K562 (cell line): ENCODE measurements at regions not wholly inside any gene's neighbourhood (a gene's known extent, or its start where the extent isn't known, plus 50 kb on each side); places are given as distances from the start of the nearest gene placed in this dataset.

Experiments used
- ATAC-seq: fragments of 200-7000 bp; cut with Tn5 transposase; 3 replicates; pipeline ENCODE4 v1.9.1; 2020; ENCODE audit warnings: moderate library complexity
- BruUV-seq: library from RNA; stranded (reverse); fragments of 400-500 nt; replicated peaks from 2 replicates; lab custom pipeline; 2021; lab: Mats Ljungman, UMichigan
- CTCF ChIA-PET: fragments of 300-600 bp; formaldehyde crosslinking; extraction: SDS; loops from one replicate; lab custom pipeline; 2021; ENCODE audit warnings: low intra/inter-chr PET ratio; lab: Yijun Ruan, JAX
- POLR2A ChIA-PET: fragments of 300-600, 350-650 bp; sonication (Branson Sonifier 250); formaldehyde crosslinking; extraction: SDS; loops from one replicate; lab custom pipeline; 2021; ENCODE audit warnings: antibody characterized with exemption, inconsistent platforms; lab: Yijun Ruan, JAX
- DNase-seq, 4 experiments: peaks; one replicate each; pipeline versions ENCODE4 v3.0.0 to v3.0.0-alpha.2; 2011 to 2018; ENCODE audit warnings: low spot score in 3 of 4, mixed read lengths in 3 of 4; ENCODE audit errors: extremely low read depth in 1 of 4
- FAIRE-seq: peaks from 2 replicates; lab custom pipeline; 2011; peaks lifted over from hg19 to GRCh38; lab: Jason Lieb, UNC
- H2AFZ ChIP-seq: 2 replicates; pipeline ENCODE4 v1.6.0; 2011; ENCODE audit warnings: low read depth, low read length, control low read depth, inconsistent platforms
- H3K27ac ChIP-seq: fragments of 200-600 bp; 3 replicates; pipeline ENCODE4 v1.8.0; 2011; ENCODE audit warnings: low read depth, mild to moderate bottlenecking, control low read depth, inconsistent platforms, low read length, moderate library complexity, mixed read lengths; ENCODE audit errors: extremely low read depth
- H3K27me3 ChIP-seq, 2 experiments: fragments of 300-600 bp in 1 of 2; 2 replicates in 1 of 2; 3 replicates in 1 of 2; pipeline versions ENCODE4 v1.6.0 to v1.8.0; 2011; ENCODE audit warnings: inconsistent platforms in 2 of 2, low read length in 2 of 2, mild to moderate bottlenecking in 1 of 2, mixed read lengths in 1 of 2, moderate library complexity in 1 of 2; ENCODE audit not compliant: control insufficient read depth in 2 of 2, insufficient read depth in 2 of 2
- H3K36me3 ChIP-seq: fragments of 300-600 bp; 3 replicates; pipeline ENCODE4 v1.8.0; 2011; ENCODE audit warnings: mild to moderate bottlenecking, low read length, inconsistent platforms; ENCODE audit not compliant: control insufficient read depth, insufficient read depth
- H3K4me1 ChIP-seq, 2 experiments: fragments of 200-600 bp in 1 of 2; replicated peaks in 1 of 2; 2 replicates in 1 of 2; 3 replicates in 1 of 2; pipeline versions ENCODE4 v1.5.1 to v1.8.0; 2011; ENCODE audit warnings: inconsistent platforms in 2 of 2, low read length in 2 of 2, mild to moderate bottlenecking in 1 of 2, mixed read lengths in 1 of 2, moderate library complexity in 1 of 2; ENCODE audit not compliant: control insufficient read depth in 2 of 2, insufficient read depth in 2 of 2
- H3K4me2 ChIP-seq: 2 replicates; pipeline ENCODE4 v1.6.1; 2011; ENCODE audit warnings: low read length, control low read depth, inconsistent platforms, mixed read lengths; ENCODE audit not compliant: insufficient read depth
- H3K4me3 ChIP-seq: fragments of 200-600 bp; sonication (generic), shearing (Covaris generic); 2 replicates; pipeline ENCODE4 v1.5.1; 2016; ENCODE audit warnings: control low read depth, inconsistent platforms
- H3K79me2 ChIP-seq: fragments of 200-600 bp; 3 replicates; pipeline ENCODE4 v1.8.0; 2011; ENCODE audit warnings: low read length, inconsistent platforms; ENCODE audit not compliant: control insufficient read depth, insufficient read depth
- H3K9ac ChIP-seq, 2 experiments: 2 replicates each; pipeline versions ENCODE4 v1.6.0 to v1.6.1; 2011; ENCODE audit warnings: low read depth in 2 of 2, low read length in 2 of 2, control low read depth in 1 of 2, inconsistent platforms in 1 of 2, mild to moderate bottlenecking in 1 of 2, mixed read lengths in 1 of 2; ENCODE audit not compliant: insufficient read depth in 1 of 2
- H3K9me1 ChIP-seq: one replicate; pipeline ENCODE4 v1.6.0; 2011; ENCODE audit warnings: inconsistent platforms, mild to moderate bottlenecking, low read length, moderate library complexity; ENCODE audit not compliant: control insufficient read depth, insufficient read depth
- H3K9me3 ChIP-seq: replicated peaks from 2 replicates; pipeline ENCODE4 v1.5.1; 2011; ENCODE audit warnings: low read depth, low read length, inconsistent platforms; ENCODE audit not compliant: control insufficient read depth, insufficient read depth
- H4K20me1 ChIP-seq: replicated peaks from 2 replicates; pipeline ENCODE4 v1.6.1; 2011; ENCODE audit warnings: low read length, inconsistent platforms, mixed read lengths; ENCODE audit not compliant: control insufficient read depth, insufficient read depth
- HBP1 ChIP-seq: fragments of 450-650 bp; formaldehyde crosslinking; IDR thresholded peaks from 2 replicates; pipeline ENCODE4 v1.4.0; 2022; ENCODE audit warnings: missing genetic modification characterization
- SMAD4 ChIP-seq: fragments of 250-450 bp; sonication (Bioruptor Pico); conservative IDR thresholded peaks from 2 replicates; pipeline ENCODE4 v1.8.0; 2021; ENCODE audit warnings: inconsistent platforms, mild to moderate bottlenecking, moderate library complexity
- SP2 ChIP-seq: IDR thresholded peaks from 2 replicates; pipeline ENCODE4 v1.6.1; 2011; ENCODE audit warnings: mild to moderate bottlenecking, low read depth, low read length, moderate library complexity; ENCODE audit not compliant: poor library complexity, severe bottlenecking; ENCODE audit errors: extremely low read depth
- ZNF175 ChIP-seq: fragments of 200-800 bp; sonication (Bioruptor generic); IDR thresholded peaks from 2 replicates; pipeline ENCODE4 v1.6.1; 2016; ENCODE audit warnings: low read depth, mild to moderate bottlenecking, missing genetic modification characterization, missing compliant biosample characterization
- ZNF23 ChIP-seq: fragments of 250-450 bp; sonication (Bioruptor Pico); IDR thresholded peaks from 2 replicates; pipeline ENCODE4 v1.4.0; 2020; ENCODE audit warnings: mild to moderate bottlenecking
- WGBS: fragments of 100-300 bp; shearing (Covaris generic); methylation state at CpG from one replicate; pipeline ENCODE4 v1.1.6; 2016; ENCODE audit warnings: low coverage, mixed read lengths; ENCODE audit not compliant: insufficient coverage; ENCODE audit errors: missing lambda C conversion rate; 5-methylcytosine and 5-hydroxymethylcytosine counted together
- in situ Hi-C: fragments of 300-500 bp; cut with MboI; formaldehyde crosslinking; loops from 4 replicates; pipeline ENCODE4 v1.15.0; 2018; ENCODE audit warnings: inconsistent platforms, mixed read lengths
- intact Hi-C: fragments of 100-400 bp; cut with micrococcal nuclease; formaldehyde crosslinking; loops from 2 replicates; pipeline ENCODE4 v1.14.2; 2022
- TF ChIP-seq, protein P1 (sequence below): fragments of 200-800 bp; sonication (Bioruptor generic); IDR thresholded peaks from 2 replicates; pipeline ENCODE4 v1.6.1; 2017; ENCODE audit warnings: missing genetic modification characterization, missing compliant biosample characterization
- TF ChIP-seq, protein P2 (sequence below): fragments of 450-650 bp; IDR thresholded peaks from 2 replicates; pipeline ENCODE4 v1.6.1; 2018; ENCODE audit not compliant: partially characterized antibody
- TF ChIP-seq, protein P3 (sequence below): sonication (generic); formaldehyde crosslinking; IDR thresholded peaks from 2 replicates; pipeline ENCODE4 v1.8.0; 2022; ENCODE audit warnings: mild to moderate bottlenecking, missing genetic modification reagents

DNA sequence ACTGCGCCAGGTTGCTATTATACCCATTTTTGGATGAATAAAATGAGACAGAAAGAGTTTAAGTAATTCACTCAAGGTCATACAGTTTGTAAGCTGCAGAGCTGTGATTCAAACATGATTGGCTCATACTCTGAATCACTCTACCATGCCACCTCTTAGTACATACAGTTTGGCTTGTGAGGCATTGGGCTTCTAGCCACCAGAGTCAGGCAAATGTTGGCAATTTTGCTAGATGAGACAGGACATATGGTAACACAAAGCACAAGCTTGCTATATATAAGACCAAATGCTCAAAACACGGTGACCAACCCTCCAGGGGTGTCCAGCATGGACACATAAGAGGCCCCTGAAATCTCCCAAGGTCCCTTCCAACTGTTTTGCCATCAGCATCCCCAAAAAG, 236.0 kb upstream of the IRX5 start:
- H3K36me3 ChIP-seq: no peaks in the 10 kb centered on the region
- no peak overlapping the region for H2AFZ ChIP-seq
- FAIRE-seq (no peak), ATAC-seq (no peak), DNase-seq (no peak)
- 3% methylated on average over 2 of the region's 2 CpGs for WGBS
- no peaks in the 10 kb centered on the region for H3K9me1 ChIP-seq
- no peaks in the 10 kb centered on the region for H3K9me3 ChIP-seq
- in situ Hi-C loops (no loop called here), intact Hi-C loops (no loop called here)
- H3K4me2 ChIP-seq: no peak overlapping the region
- POLR2A ChIA-PET: no interaction called here
- no peaks in the 10 kb centered on the region for H3K4me1 ChIP-seq
- no peaks in the 10 kb centered on the region for H3K79me2 ChIP-seq
- no peak overlapping the region for H3K4me3 ChIP-seq
- no peaks in the 10 kb centered on the region for H3K27me3 ChIP-seq
- no TSS peak for BruUV-seq
- no peaks in the 10 kb centered on the region for H4K20me1 ChIP-seq
- H3K27ac ChIP-seq: no peak overlapping the region
- CTCF ChIA-PET: no interaction called here
- H3K9ac ChIP-seq: no peak overlapping the region
- TF ChIP-seq SMAD4 (CRISPR knock-in tag) (no peak), ZNF175 (no peak), HBP1 (CRISPR knock-in tag) (no peak), SP2 (no peak), ZNF23 (no peak)
- TF ChIP-seq, protein P1, sequence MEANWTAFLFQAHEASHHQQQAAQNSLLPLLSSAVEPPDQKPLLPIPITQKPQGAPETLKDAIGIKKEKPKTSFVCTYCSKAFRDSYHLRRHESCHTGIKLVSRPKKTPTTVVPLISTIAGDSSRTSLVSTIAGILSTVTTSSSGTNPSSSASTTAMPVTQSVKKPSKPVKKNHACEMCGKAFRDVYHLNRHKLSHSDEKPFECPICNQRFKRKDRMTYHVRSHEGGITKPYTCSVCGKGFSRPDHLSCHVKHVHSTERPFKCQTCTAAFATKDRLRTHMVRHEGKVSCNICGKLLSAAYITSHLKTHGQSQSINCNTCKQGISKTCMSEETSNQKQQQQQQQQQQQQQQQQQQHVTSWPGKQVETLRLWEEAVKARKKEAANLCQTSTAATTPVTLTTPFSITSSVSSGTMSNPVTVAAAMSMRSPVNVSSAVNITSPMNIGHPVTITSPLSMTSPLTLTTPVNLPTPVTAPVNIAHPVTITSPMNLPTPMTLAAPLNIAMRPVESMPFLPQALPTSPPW (CRISPR knock-in tag): no peak
- TF ChIP-seq, protein P2, sequence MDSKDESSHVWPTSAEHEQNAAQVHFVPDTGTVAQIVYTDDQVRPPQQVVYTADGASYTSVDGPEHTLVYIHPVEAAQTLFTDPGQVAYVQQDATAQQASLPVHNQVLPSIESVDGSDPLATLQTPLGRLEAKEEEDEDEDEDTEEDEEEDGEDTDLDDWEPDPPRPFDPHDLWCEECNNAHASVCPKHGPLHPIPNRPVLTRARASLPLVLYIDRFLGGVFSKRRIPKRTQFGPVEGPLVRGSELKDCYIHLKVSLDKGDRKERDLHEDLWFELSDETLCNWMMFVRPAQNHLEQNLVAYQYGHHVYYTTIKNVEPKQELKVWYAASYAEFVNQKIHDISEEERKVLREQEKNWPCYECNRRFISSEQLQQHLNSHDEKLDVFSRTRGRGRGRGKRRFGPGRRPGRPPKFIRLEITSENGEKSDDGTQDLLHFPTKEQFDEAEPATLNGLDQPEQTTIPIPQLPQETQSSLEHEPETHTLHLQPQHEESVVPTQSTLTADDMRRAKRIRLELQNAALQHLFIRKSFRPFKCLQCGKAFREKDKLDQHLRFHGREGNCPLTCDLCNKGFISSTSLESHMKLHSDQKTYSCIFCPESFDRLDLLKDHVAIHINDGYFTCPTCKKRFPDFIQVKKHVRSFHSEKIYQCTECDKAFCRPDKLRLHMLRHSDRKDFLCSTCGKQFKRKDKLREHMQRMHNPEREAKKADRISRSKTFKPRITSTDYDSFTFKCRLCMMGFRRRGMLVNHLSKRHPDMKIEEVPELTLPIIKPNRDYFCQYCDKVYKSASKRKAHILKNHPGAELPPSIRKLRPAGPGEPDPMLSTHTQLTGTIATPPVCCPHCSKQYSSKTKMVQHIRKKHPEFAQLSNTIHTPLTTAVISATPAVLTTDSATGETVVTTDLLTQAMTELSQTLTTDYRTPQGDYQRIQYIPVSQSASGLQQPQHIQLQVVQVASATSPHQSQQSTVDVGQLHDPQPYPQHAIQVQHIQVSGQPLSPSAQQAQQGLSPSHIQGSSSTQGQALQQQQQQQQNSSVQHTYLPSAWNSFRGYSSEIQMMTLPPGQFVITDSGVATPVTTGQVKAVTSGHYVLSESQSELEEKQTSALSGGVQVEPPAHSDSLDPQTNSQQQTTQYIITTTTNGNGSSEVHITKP: no peak
- TF ChIP-seq, protein P3, sequence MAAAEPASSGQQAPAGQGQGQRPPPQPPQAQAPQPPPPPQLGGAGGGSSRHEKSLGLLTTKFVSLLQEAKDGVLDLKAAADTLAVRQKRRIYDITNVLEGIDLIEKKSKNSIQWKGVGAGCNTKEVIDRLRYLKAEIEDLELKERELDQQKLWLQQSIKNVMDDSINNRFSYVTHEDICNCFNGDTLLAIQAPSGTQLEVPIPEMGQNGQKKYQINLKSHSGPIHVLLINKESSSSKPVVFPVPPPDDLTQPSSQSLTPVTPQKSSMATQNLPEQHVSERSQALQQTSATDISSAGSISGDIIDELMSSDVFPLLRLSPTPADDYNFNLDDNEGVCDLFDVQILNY (CRISPR knock-in tag): no peak
